Hematopoietic multipotent progenitor cell treated with erythropoietin and hydrocortisone succinate and interleukin-3 and kit ligand, for 17 days (in vitro differentiated cells): ENCODE measurements at regions not wholly inside any gene's neighbourhood (a gene's known extent, or its start where the extent isn't known, plus 50 kb on each side); places are given as distances from the start of the nearest gene placed in this dataset.
"Not testable (repeated sequence)": the region's sequence is repeated elsewhere in the genome, so short reads cannot be mapped to it uniquely, and the experiment has no call there.

Source experiments
- DNase-seq: peaks from one replicate; pipeline ENCODE4 v3.0.0-alpha.2; 2015; ENCODE audit warnings: low spot score

GRCh38 chr7:142469696-142470543 lies 212.1 kb upstream of the PRSS58 start:
- no peak for DNase-seq

- no peak for DNase-seq
These were observed 211.2 kb upstream of the PRSS58 start for GRCh38 chr7:142468871-142469665.

GRCh38 chr7:142467056-142467655 lies 209.3 kb upstream of the PRSS58 start:
- not testable (repeated sequence) for DNase-seq

- no peak for DNase-seq
These were observed 205.6 kb upstream of the PRSS58 start for GRCh38 chr7:142463401-142463850.

- DNase-seq, result no peak
These were observed 203.6 kb upstream of the PRSS58 start for GRCh38 chr7:142461437-142461836.

- no peak for DNase-seq
These were observed 202.7 kb upstream of the PRSS58 start for GRCh38 chr7:142460402-142461117.

- DNase-seq, result peak; percentile 61
These were observed 201.7 kb upstream of the PRSS58 start for GRCh38 chr7:142459551-142459963.

- DNase-seq, result no peak
These were observed 199.4 kb upstream of the PRSS58 start for GRCh38 chr7:142457146-142457703.

GRCh38 chr7:142455392-142455791 lies 197.5 kb upstream of the PRSS58 start:
- no peak for DNase-seq

- DNase-seq, result no peak
These were observed 197.0 kb upstream of the PRSS58 start for GRCh38 chr7:142454862-142455261.

GRCh38 chr7:142452791-142453190 lies 194.9 kb upstream of the PRSS58 start:
- no peak for DNase-seq

- DNase-seq, result no peak
These were observed 194.0 kb upstream of the PRSS58 start for GRCh38 chr7:142451817-142452216.

- DNase-seq, result no peak
These were observed 193.4 kb upstream of the PRSS58 start for GRCh38 chr7:142451296-142451695.

- no peak for DNase-seq
These were observed 192.8 kb upstream of the PRSS58 start for GRCh38 chr7:142450695-142451094.

- DNase-seq, result no peak
These were observed 192.3 kb upstream of the PRSS58 start for GRCh38 chr7:142450206-142450605.

- not testable (repeated sequence) for DNase-seq
These were observed 191.0 kb upstream of the PRSS58 start for GRCh38 chr7:142448857-142449256.

GRCh38 chr7:142447762-142448161 lies 189.9 kb upstream of the PRSS58 start:
- DNase-seq, result no peak

GRCh38 chr7:142445019-142445686 lies 187.3 kb upstream of the PRSS58 start:
- DNase-seq, result no peak

- DNase-seq, result no peak
These were observed 185.6 kb upstream of the PRSS58 start for GRCh38 chr7:142443216-142444010.

- no peak for DNase-seq
These were observed 184.5 kb upstream of the PRSS58 start for GRCh38 chr7:142442396-142442795.
